ENCODE measurements at regions not wholly inside any gene's neighbourhood (a gene's known extent, or its start where the extent isn't known, plus 50 kb on each side); places are given as distances from the start of the nearest gene placed in this dataset.

GRCh38 chr18:56172527-56172926, 465.9 kb downstream of the TXNL1 start:
- no peak for TF ChIP-seq CTCF (IDR thresholded peaks at IDR 0.05; ENCODE audit: borderline replicate concordance, extremely low read depth, low read length, poor library complexity, severe bottlenecking)
- TF ChIP-seq EZH2 (IDR thresholded peaks at IDR 0.05; ENCODE audit: borderline replicate concordance, low read depth, low read length, severe bottlenecking): no peak
